ENCODE measurements at regions not wholly inside any gene's neighbourhood (a gene's known extent, or its start where the extent isn't known, plus 50 kb on each side); places are given as distances from the start of the nearest gene placed in this dataset.

- 96 to 98% methylated on average over 3 of the region's 3 CpGs for WGBS, 2 donors
- TF ChIP-seq, protein P1, sequence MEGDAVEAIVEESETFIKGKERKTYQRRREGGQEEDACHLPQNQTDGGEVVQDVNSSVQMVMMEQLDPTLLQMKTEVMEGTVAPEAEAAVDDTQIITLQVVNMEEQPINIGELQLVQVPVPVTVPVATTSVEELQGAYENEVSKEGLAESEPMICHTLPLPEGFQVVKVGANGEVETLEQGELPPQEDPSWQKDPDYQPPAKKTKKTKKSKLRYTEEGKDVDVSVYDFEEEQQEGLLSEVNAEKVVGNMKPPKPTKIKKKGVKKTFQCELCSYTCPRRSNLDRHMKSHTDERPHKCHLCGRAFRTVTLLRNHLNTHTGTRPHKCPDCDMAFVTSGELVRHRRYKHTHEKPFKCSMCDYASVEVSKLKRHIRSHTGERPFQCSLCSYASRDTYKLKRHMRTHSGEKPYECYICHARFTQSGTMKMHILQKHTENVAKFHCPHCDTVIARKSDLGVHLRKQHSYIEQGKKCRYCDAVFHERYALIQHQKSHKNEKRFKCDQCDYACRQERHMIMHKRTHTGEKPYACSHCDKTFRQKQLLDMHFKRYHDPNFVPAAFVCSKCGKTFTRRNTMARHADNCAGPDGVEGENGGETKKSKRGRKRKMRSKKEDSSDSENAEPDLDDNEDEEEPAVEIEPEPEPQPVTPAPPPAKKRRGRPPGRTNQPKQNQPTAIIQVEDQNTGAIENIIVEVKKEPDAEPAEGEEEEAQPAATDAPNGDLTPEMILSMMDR (IDR thresholded peaks at IDR 0.05), result no peak
- no peak for TF ChIP-seq POLR2A (IDR thresholded peaks at IDR 0.05)
- intact Hi-C loops (cut with DNase I; ENCODE audit: low total_unique reads), result no loop called here
- H3K4me3 ChIP-seq (ENCODE audit: low read depth, poor library complexity, severe bottlenecking), result no peak overlapping the region
- no peak for DNase-seq (ENCODE audit: low spot score in 2 of 2)
Observed at GRCh38 chr4:138292321-138292720, 50.2 kb upstream of the SLC7A11 start.

All from lower leg skin (tissue), 4 donors.